ENCODE measurements at regions not wholly inside any gene's neighbourhood (a gene's known extent, or its start where the extent isn't known, plus 50 kb on each side); places are given as distances from the start of the nearest gene placed in this dataset.
A peak's percentile ranks its signal among the peaks of the same experiment; 100 is the strongest.

- DNase-seq (ENCODE audit: low spot score) (no peak), FAIRE-seq (peak; percentile 75)
Measured at GRCh38 chr16:66266436-66267291, 99.8 kb upstream of the CDH5 start.

- DNase-seq (ENCODE audit: low spot score) (no peak), FAIRE-seq (no peak)
Measured at GRCh38 chr16:66265556-66266141, 100.8 kb upstream of the CDH5 start.

- FAIRE-seq (no peak), DNase-seq (ENCODE audit: low spot score) (no peak)
Measured at GRCh38 chr16:66265048-66265415, 101.5 kb upstream of the CDH5 start.

- FAIRE-seq (no peak), DNase-seq (ENCODE audit: low spot score) (no peak)
Measured at GRCh38 chr16:66264311-66265047, 102.0 kb upstream of the CDH5 start.

DNA sequence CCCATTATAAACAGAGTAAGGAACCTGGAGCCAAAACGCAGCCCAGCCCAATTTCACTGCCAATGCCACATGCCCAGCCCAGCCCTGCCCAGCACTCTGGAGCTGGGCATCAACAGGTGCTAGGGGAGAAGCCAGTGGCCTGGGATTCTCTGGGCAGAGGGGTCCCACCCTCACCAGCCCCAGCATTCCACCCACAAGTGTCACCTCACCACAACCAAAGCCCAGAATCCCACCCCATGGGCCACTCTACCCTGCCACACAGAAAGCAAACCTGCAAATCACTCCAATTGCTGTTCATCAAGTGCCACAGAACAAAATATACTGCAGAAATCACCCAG lies 102.5 kb upstream of the CDH5 start:
- FAIRE-seq = no peak

GRCh38 chr16:66263168-66263972 lies 103.1 kb upstream of the CDH5 start:
- FAIRE-seq = no peak

More for the DNA sequence above, 102.5 kb upstream of the CDH5 start:
- no peak for DNase-seq (ENCODE audit: low spot score)

DNA sequence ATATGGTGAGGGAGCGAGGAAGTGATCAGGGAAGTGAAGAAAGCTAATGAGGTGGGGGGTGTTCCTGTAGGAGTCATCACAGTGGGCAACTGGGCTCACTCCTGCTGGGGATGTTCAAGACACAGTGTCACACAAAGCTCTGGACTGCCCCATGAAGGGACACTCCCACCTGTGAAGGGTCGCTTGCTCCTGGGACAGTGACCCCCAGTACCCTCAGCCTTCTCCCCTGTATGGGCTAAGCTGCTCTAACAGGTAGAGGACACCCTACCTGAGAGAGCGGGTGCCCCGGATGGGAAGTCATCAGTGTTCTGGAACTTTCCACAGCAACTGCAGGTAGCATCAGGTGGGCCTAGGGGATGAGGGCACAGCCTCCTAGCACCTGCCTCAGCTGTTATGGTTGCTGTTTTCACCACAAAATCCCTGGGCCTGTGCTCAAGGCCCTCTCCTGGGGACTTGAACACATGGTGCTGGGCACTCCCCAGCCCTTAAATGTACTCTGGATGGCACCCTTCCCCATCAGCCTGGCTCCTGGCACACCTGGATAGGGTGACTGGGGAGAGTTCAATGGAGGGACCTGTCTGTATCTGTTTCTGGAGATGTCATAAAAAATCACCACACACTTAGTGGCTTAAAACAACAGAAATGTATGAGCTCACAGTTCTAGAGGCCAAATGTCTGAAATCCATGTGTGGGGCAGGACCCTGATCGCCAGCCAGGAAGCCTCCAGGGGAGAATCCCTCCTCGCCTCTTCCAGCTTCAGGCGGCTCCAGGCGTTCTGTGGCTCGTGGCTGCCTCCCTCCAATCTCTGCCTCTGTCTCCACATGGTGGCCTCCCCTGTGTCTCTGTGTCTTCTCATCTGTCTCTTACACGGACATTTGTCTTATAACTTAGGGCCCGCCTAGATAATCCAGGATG lies 104.0 kb upstream of the CDH5 start:
- no peak for DNase-seq (ENCODE audit: low spot score)
- no peak for FAIRE-seq

More at GRCh38 chr16:66263168-66263972, 103.1 kb upstream of the CDH5 start:
- no peak for DNase-seq (ENCODE audit: low spot score)

DNA sequence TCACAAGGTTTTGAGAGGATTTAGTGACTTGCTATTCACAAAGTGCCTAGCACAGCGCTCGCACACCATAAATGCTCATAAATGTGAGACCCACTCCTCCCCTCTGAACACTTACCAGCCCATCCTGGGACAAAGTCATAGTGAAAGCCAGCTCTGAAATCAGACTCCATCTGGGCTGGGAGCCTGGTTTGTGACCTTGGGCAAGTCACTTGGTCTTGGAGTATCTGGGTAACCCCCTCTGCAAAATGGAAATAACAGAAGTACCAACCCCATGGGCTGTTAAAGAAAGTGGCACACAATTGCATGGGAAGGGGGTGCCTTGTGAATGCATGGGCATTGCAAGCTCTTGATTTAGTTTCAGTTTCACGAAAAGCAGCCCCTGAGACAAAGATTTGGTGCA lies 104.7 kb upstream of the CDH5 start:
- DNase-seq (ENCODE audit: low spot score) = no peak
- no peak for FAIRE-seq

DNA sequence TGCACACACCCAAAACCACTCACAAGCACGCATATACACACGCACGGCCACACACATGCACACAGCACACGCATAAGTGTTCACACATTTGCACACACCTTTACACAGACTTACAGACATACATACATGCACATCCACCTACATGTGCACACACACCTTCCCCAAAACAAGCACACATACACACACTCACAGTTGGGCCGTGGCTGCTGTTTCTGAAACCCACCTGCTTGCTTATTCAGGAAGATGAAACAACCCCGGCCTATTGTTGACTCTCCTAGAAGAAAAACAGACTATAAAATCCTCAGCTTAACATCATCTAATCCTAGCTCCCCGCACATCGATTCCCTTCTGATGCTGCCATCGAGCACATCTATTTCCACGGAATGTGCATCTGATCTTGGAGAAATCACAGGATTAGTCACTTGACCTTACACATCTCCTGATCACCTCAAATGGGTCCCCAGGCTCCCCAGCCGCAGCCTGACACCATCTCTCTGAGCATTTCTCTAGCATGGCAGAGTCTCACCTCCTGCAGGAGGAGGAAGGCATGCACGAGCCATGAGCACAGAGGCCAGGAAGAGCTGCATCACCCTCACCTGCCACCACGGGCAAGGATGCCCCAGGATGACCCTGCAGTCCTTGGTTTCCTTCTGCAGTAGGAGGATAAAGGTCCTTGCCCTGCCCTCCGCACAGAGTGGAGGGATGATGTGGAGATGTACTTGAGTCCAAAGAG lies 105.8 kb upstream of the CDH5 start:
- peak; percentile 46 for FAIRE-seq
- DNase-seq (ENCODE audit: low spot score) = no peak

DNA sequence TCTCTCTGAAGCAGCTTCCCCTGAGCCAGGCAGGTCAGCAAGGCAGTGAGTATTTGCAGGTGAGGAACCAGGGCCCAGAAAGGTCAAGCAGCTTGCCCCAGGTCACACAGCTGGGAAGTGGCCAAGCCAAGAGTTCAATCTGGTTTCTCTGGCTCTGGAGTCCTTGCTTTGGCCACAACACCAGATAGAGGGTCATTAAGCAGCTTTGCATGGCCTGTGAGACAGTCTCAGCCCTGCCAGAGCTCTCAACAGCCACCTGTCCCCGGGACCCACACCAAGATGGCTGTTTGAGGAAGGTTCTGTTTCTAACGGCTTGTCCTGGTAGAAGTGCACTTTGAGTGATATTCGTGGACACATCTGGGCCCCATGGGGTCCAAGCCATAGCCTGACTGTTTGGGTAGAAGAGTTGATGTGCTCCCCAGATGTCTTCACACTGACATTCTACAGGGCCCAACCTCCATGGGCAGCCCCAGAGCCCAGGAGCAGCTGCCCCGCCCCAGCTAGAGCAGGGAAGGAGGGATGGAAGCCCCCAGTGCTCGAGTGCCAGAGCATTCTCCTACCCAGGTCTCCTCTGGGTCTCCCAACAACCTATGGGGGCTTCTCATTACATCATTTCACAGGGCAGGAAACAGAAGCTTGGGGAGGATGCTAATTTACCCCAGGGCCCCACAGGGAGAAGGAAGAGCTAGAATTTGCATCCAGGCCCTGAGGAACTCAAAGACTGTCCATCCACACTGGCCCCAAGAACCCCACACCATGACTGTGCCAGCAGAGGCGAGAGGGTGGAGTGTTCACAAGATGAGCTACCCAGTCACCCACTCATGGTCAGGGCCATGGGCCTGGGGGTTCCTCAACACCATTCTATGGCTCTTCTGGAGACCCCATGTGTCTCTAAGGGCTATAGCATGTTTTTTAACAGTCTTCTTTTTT lies 107.3 kb upstream of the CDH5 start:
- DNase-seq (ENCODE audit: low spot score) = no peak
- FAIRE-seq = no peak

- DNase-seq (ENCODE audit: low spot score) = no peak
- no peak for FAIRE-seq
Measured at GRCh38 chr16:66256919-66257318, 109.6 kb upstream of the CDH5 start.

GRCh38 chr16:66255647-66256046 lies 110.8 kb upstream of the CDH5 start:
- DNase-seq (ENCODE audit: low spot score) = no peak
- FAIRE-seq = no peak

DNA sequence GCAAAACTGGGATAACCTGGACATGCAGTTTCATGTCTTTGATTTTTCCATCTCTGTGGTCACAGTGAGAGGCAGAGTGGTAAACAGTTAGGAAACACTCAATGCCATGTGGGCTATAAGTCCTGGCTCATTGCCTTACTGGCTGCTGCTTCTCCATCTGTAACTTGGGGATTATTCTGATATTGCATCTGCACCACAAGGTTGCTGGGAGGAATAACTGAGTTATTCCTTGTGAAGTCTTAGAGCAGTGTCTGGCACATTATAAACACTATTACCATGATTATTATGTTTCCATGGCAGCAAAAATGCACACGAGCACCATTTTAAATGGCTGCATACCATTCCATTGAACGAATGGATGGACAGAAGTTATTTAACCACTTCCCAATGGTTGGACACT lies 111.7 kb upstream of the CDH5 start:
- DNase-seq (ENCODE audit: low spot score) (no peak), FAIRE-seq (no peak)

DNA sequence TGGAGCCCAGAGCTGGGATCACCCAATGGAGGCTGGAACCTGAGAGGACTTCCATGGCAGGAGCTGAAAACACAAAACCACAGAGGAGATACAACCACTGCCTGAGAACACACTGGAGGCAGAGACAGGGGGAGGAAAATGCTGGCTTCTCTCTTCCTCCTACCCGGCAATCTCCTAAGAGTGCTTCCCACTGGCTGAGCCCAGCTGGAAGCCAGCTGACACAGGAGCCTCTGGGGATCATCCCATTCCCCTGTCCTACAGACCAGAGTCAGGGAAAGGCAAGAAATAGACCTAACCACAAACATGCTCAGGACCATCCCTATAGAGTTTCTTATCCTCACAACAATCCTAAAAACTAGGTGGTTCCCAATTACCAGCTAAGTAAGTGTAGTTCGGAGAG lies 112.4 kb upstream of the CDH5 start:
- DNase-seq (ENCODE audit: low spot score) (no peak), FAIRE-seq (no peak)

DNA sequence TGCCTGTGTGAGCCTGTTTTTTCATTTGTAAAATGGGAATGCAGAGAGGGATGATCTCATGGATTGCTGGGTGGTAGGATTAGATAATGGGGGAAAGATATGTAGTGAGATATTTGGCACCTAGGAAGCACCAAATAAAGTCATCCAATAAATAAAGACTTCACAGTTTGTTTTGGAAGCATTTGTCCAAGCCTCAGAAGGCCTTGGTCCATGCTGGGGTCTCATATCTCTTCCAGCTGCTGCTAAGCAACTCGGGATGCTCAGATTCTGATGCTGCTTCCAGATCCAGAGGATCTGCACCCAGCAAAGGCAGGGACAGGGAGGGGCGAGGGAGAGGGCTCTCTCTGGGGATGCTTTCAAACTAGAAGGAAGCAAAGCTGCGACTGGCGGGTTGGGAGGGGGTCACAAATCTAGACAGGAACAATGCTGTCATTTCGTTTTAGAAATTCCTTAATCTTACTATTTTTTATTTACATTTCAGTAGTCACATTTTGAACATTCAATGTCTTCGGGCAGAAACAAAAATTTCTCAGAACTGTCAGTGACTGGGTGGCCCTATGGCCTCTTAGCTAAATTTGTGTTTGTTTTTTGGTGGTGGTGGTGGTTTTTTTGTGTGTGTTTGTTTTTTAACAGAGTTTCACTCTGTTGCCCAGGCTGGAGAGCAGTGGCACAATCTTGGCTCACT lies 114.9 kb upstream of the CDH5 start:
- no peak for DNase-seq (ENCODE audit: low spot score)
- no peak for FAIRE-seq

DNA sequence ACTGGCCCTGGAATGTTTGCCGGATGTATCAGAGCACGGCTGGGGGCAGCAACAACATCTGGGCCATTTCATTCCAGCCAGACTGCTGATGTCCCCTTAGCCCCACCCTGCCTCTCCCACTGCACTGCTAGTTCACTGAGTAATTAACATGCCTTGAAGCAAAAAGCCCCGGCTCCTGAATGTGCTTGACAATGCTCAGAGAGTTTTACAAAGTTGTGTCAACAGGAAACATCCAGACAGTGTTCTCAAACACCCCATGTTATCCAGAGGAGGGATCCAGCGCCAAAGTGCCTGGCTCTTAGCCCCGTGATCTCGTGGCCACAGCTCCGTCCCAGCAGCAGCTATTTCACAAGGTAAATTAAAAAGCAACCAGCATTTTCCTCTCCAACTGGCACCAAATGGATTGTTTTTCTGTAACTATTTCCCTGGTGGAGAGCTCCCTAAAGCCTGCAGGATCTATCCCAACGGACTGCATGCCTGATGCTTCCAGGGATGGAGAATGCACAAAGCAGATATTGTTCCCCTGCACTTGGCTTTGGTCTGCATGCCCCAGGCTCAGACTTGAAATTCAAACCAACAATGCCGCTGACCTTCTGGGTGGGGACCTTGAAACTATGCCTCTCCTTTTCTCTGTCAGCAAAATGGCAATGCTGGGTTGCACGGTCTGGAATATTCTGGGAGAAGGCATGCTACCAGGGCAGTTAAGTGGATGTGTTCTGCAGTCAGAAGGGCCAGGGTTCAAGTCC lies 115.6 kb upstream of the CDH5 start:
- FAIRE-seq (no peak), DNase-seq (ENCODE audit: low spot score) (peak; percentile 47)

Measured in urothelium cell line (cell line).